ENCODE measurements at regions not wholly inside any gene's neighbourhood (a gene's known extent, or its start where the extent isn't known, plus 50 kb on each side); places are given as distances from the start of the nearest gene placed in this dataset.

DNA sequence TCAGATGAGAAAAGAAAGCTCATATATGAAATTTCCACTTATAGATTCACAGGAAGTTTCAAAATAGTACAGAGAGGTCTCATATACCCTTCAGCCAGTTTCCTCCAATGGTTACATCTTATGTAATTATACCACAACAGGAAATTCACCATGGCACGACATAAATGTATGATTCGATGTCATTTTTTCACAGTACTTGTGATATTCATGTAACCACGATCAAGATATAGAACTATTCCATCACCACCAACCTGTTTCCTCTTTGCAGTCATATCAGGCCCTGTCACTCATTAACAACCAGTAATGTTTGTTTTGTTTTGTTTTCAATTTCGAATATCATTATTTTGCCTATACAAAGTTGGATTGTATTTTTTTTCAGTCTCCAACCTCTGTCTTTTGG is 314.3 kb upstream of the POU3F3 start:
- TF ChIP-seq YY1 (IDR thresholded peaks at IDR 0.05; ENCODE audit: insufficient read depth, insufficient read length) (no peak), ZNF274 (IDR thresholded peaks at IDR 0.05; ENCODE audit: low read depth, low read length) (no peak)
